ENCODE measurements at regions not wholly inside any gene's neighbourhood (a gene's known extent, or its start where the extent isn't known, plus 50 kb on each side); places are given as distances from the start of the nearest gene placed in this dataset.

DNA sequence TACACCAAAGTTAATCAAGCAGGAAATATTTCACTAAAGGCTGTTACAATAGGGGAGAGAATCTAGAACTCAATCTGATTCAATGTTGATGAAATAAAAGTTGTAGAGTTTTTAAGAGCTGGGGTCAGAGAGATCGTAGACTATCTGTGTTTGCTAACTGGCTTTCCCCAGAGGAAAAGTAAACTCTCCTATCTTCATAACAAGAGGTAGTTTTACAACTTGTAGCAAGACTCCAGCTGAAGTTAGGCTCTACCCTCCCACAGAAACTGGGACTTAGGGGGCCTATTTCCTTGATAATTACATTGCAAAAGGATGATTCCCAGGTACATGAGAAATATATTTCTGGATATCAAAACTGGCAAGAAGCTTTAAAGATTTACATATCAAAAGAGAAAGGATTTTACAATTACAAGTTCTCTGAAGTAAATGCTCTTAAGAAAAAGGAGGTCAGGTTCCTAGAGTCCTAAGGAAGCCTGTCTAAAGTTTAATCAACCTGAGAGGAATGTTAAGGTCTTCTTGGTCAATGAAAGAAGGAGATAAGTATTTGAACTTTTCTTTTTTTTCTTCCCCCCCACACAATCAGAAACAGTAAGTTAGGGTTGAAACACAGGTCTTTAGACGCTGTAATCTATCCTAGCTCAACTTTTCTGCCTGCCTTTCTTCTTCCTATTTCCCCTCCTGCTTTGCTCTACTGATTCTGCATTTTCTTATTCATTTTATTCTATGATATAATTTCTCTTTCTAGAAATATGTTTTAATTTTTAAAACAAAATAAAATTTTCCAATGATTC, 692.2 kb upstream of the LINC00305 start:
- WGBS (ENCODE audit: insufficient coverage, low coverage, missing lambda C conversion rate) = 0% methylated on average over 2 of the region's 2 CpGs
- BruUV-seq (replicated peaks) = no TSS peak
- FAIRE-seq = no peak

More for the DNA sequence above, 692.2 kb upstream of the LINC00305 start:
- DNase-seq (ENCODE audit: extremely low read depth in 1 of 4, low spot score in 3 of 4) (no peak), ATAC-seq (no peak)
- TF ChIP-seq, protein P1, sequence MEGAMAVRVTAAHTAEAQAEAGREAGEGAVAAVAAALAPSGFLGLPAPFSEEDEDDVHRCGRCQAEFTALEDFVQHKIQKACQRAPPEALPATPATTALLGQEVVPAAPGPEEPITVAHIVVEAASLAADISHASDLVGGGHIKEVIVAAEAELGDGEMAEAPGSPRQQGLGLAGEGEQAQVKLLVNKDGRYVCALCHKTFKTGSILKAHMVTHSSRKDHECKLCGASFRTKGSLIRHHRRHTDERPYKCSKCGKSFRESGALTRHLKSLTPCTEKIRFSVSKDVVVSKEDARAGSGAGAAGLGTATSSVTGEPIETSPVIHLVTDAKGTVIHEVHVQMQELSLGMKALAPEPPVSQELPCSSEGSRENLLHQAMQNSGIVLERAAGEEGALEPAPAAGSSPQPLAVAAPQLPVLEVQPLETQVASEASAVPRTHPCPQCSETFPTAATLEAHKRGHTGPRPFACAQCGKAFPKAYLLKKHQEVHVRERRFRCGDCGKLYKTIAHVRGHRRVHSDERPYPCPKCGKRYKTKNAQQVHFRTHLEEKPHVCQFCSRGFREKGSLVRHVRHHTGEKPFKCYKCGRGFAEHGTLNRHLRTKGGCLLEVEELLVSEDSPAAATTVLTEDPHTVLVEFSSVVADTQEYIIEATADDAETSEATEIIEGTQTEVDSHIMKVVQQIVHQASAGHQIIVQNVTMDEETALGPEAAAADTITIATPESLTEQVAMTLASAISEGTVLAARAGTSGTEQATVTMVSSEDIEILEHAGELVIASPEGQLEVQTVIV (CRISPR knock-in tag; IDR thresholded peaks at IDR 0.05; ENCODE audit: borderline replicate concordance) = no peak
- TF ChIP-seq PHF8 (IDR thresholded peaks at IDR 0.05; ENCODE audit: borderline replicate concordance, low read length) (no peak), SRSF9 (IDR thresholded peaks at IDR 0.05; ENCODE audit: borderline replicate concordance, low read depth, low read length) (no peak), ZNF589 (CRISPR knock-in tag; IDR thresholded peaks at IDR 0.05; ENCODE audit: low read depth) (no peak), PTTG1 (tag; IDR thresholded peaks at IDR 0.05; ENCODE audit: low read depth) (no peak), FOXK1 (CRISPR knock-in tag; IDR thresholded peaks at IDR 0.05; ENCODE audit: borderline replicate concordance) (no peak), MIER1 (IDR thresholded peaks at IDR 0.05; ENCODE audit: low read depth) (no peak)
- TF ChIP-seq, protein P2, sequence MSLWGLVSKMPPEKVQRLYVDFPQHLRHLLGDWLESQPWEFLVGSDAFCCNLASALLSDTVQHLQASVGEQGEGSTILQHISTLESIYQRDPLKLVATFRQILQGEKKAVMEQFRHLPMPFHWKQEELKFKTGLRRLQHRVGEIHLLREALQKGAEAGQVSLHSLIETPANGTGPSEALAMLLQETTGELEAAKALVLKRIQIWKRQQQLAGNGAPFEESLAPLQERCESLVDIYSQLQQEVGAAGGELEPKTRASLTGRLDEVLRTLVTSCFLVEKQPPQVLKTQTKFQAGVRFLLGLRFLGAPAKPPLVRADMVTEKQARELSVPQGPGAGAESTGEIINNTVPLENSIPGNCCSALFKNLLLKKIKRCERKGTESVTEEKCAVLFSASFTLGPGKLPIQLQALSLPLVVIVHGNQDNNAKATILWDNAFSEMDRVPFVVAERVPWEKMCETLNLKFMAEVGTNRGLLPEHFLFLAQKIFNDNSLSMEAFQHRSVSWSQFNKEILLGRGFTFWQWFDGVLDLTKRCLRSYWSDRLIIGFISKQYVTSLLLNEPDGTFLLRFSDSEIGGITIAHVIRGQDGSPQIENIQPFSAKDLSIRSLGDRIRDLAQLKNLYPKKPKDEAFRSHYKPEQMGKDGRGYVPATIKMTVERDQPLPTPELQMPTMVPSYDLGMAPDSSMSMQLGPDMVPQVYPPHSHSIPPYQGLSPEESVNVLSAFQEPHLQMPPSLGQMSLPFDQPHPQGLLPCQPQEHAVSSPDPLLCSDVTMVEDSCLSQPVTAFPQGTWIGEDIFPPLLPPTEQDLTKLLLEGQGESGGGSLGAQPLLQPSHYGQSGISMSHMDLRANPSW (CRISPR knock-in tag; IDR thresholded peaks at IDR 0.05) = no peak
- no peaks in the 10 kb centered on the region for H3K79me2 ChIP-seq (ENCODE audit: control insufficient read depth, insufficient read depth, low read length)
- no peaks in the 10 kb centered on the region for H4K20me1 ChIP-seq (replicated peaks; ENCODE audit: control insufficient read depth, insufficient read depth, low read length)
- no peak overlapping the region for H3K4me2 ChIP-seq (ENCODE audit: insufficient read depth, low read length)
- H3K27me3 ChIP-seq (ENCODE audit: control insufficient read depth in 2 of 2, insufficient read depth in 2 of 2, low read length in 2 of 2) = no peaks in the 10 kb centered on the region
- intact Hi-C loops (cut with micrococcal nuclease) (no loop called here), in situ Hi-C loops (cut with MboI) (no loop called here)
- H3K9me1 ChIP-seq (ENCODE audit: control insufficient read depth, insufficient read depth, low read length) = no peaks in the 10 kb centered on the region
- no peak overlapping the region for H2AFZ ChIP-seq (ENCODE audit: low read depth, low read length)
- CTCF ChIA-PET (ENCODE audit: low intra/inter-chr PET ratio) = no interaction called here
- POLR2A ChIA-PET = no interaction called here
- H3K36me3 ChIP-seq (ENCODE audit: control insufficient read depth, insufficient read depth, low read length) = no peaks in the 10 kb centered on the region
- no peaks in the 10 kb centered on the region for H3K9me3 ChIP-seq (replicated peaks; ENCODE audit: control insufficient read depth, insufficient read depth, low read depth, low read length)
- no peak overlapping the region for H3K4me3 ChIP-seq
- H3K4me1 ChIP-seq (replicated peaks in 1 of 2; ENCODE audit: control insufficient read depth in 2 of 2, insufficient read depth in 2 of 2, low read length in 2 of 2) = no peaks in the 10 kb centered on the region
- H3K9ac ChIP-seq (ENCODE audit: insufficient read depth in 1 of 2, low read depth in 2 of 2, low read length in 2 of 2) = no peak overlapping the region
- H3K27ac ChIP-seq (ENCODE audit: extremely low read depth, low read depth, low read length) = no peak overlapping the region

Data from K562 (cell line).